NCI-H2081 treated with DMSO at 0.1 percent for 48 hours (cell line): ENCODE measurements at regions not wholly inside any gene's neighbourhood (a gene's known extent, or its start where the extent isn't known, plus 50 kb on each side); places are given as distances from the start of the nearest gene placed in this dataset.

Experiments
- DNase-seq: peaks from one replicate; lab custom pipeline; 2025; lab: John Stamatoyannopoulos, UW

GRCh38 chr14:53896726-53897125 lies 59.9 kb downstream of the BMP4 start:
- DNase-seq, result no peak

- no peak for DNase-seq
Measured at GRCh38 chr14:53894456-53894855, 62.2 kb downstream of the BMP4 start.

- DNase-seq, result no peak
Measured at GRCh38 chr14:53893374-53893773, 63.3 kb downstream of the BMP4 start.

DNA sequence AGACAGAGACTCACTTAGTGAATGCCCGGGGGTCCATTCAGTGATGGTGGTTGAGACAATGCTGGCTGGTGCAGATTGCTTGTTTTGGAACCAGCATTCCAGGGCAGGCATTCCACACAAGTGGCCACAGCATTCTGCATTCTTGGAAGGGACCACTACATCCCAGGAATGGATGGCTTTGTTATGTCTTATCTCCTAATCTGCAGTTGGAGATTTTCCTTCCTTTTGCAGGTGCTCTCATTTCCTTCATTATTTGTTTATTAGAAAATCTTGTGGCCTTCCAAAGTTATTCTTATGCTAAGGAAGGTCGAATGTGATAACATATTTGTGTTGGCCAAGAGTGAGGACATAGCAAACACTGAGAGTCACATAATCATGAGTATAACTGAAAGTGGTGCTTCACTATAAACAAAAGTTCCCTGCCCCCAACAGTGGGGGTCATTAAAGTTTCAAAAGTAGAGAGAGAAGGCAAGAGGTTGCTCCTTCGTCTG lies 66.0 kb downstream of the BMP4 start:
- DNase-seq, result no peak

- no peak for DNase-seq
Measured at GRCh38 chr14:53888535-53889386, 67.9 kb downstream of the BMP4 start.

- DNase-seq, result no peak
Measured at GRCh38 chr14:53885136-53885640, 71.4 kb downstream of the BMP4 start.

DNA sequence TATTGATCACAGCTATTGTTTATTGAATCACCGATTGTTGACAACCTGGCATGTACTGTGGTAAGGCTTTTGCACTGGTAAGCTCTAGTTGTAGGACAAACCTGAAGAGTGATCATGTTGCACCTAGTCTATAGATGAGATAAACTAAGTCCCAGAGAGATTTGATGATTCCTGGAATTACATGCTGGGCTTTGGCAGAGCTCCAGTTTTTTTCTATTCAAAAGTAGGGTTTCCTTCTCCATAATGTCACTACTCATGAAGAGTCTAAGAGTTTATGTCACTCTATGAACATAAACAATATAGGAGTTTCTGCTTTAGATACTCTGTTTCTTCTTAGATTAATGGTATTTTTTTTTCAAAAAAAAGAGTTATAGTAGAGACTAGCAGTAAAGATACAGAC lies 72.0 kb downstream of the BMP4 start:
- DNase-seq, result no peak

- DNase-seq, result no peak
Measured at GRCh38 chr14:53883739-53884138, 72.9 kb downstream of the BMP4 start.

- no peak for DNase-seq
Measured at GRCh38 chr14:53882684-53883083, 73.9 kb downstream of the BMP4 start.

- no peak for DNase-seq
Measured at GRCh38 chr14:53881921-53882320, 74.7 kb downstream of the BMP4 start.

- no peak for DNase-seq
Measured at GRCh38 chr14:53881161-53881871, 75.3 kb downstream of the BMP4 start.

DNA sequence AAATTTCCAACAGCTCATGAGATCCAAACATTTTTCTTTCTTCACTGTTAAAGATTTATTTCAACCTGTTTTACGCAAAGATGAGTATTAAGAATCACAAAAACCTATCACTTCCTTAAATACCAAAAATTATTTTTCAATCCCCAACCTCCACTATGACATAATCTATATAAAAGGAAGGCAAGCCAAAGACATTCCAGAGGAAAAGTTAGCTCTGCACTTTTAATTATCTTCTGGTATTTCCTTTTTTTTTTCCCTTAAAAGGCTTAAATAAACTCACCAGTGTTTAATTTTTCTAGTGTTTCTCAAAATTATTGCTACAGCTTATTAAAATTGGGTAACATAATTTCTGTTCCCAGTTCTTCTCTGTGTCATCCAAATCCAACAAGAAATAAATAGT lies 75.9 kb downstream of the BMP4 start:
- DNase-seq, result no peak

DNA sequence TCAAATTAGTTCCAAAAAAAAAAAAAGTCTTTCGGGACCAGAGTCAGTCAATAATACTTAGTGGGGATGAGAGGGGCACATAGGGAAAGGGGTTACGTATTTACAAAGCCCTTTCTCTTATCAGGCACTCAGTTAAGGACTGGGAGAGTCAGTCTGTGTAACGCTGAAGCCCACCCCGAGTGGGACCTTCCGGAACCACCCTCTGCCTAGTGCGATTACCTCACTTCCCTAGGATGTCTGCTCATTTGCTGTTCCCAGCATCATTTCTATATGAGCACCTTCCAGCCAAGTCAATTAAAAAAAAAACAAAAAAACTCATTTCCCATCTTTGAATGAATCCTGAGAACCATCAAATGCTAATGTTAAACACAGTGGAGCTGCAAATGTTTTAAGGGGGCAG lies 76.9 kb downstream of the BMP4 start:
- no peak for DNase-seq

DNA sequence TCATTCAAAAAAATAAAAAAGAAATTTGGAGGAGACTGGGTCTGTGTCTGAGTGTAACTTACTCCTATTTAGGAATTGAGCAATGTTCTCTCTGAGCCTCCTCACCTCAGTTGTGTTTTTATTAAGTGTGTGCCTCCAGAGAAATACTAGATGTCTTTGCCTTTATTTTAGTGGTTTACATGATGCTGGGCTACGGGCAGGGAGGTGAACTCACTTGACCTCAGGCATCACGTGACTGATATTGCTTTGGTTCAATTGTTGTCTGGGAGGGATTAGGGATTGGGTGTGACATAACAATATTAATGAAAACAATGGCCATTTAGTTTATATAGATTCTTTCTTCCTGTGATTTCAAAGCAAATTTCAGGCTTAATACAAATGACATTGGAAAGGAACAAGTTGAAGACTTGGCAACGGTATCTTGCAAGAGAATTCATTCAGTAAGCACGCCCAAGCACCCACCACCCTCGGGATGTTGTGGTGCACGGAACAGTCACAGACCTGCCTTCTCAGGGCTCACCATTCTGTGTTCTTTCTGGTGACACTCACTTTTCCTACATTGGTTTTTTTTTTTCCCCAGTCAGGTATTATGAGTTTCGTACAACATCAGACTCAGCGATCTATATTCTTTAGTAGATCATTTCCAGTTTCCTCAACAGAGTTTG lies 77.5 kb downstream of the BMP4 start:
- no peak for DNase-seq

DNA sequence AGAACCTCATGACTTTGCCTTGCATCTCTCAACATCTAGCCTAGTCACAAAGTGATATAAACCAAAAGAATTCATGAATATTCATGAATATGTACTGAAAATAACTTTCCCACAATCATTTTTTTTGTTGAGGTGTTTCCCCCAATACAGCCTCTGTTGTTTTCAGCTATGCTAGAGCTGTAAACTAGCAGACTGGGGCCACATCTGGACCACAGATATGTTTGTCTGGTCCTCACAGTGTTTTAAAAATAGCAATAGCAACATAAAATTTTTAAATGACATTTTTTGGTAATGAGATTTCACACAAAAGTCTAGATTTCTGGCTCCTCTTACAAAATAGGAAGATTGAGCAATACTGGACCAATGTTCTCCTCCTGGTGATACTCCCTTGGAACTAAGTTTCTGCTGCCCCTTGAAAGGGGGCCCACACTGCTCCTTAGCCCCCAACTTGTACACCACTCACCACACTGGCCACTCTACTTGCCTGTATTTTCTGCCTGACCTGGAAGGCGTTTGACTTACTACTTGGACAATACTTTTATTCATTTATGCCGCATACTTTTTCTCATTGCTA lies 81.2 kb downstream of the BMP4 start:
- no peak for DNase-seq

DNA sequence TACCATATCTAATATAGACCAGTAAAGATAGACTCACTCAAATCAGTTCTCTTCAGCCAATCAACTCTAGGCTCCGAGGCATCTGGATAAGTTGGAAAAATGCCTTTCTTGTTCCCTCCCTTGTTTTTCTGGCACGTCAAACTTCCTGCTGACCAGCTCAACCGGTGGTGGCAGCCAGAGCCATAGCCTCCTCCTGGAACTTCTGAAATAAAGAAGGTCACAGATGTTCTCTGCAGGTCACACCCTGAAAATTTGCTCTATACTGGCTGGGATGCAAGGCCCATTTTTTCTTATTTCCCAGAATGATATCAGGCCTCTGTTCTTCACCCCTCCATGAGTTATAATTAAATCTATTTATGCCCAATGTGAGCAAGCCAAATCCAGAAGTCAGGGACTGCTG lies 81.9 kb downstream of the BMP4 start:
- DNase-seq, result no peak

DNA sequence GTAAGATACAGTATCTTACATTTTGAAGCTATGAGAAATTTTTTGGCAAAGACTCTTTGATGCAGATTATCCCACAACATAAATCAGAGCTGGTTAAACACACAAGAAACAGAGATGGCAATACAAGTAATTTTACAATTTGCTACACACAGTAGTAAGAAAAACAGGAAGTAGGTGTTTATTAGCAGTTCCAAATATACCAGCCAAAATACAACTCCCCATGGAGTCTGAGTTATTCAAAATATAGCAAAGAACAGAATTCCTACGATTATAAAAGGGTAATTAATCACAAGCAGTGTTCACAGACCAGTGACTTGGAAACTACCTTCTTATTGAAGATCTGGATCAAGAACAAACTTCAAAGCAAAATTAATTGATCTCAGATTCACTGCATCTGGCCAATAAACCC lies 83.9 kb downstream of the BMP4 start:
- no peak for DNase-seq

DNA sequence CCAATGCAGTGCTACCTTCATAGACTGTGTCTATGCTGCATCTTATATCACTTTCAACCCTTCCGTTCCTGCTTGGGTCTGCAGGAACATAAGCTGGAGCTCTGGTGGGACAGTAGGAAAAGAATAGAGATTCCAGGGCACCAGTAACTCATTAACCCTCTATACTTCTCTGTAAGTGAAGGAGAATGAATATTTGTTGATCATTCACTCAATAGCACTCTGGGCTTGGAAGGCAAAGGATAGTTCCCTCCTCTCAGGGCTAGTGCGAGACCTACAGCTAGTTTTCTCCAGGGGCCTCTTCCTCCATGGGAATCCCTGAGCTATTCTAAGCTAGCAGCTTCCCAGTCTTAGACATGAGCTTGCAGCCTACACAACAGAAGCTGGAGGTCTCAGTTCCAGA lies 84.7 kb downstream of the BMP4 start:
- DNase-seq, result no peak

DNA sequence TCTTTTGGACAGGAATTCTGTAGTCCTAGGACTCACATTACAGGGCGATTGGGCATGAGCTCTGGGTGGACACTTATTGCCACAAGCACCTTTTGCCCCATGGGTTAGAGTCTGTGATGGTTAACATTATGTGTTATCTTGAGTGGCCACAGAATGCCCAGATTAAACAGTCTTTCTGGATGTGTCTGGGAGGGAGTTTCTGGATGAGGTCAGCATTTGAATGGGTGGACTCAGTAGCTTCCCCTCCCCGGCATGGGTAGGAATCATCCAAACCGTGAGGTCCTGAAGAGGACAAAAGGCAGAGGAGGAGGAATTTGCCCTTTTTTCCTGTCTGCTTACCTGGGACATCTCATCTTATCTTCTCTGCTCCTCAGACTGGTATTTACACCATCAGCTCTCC lies 85.6 kb downstream of the BMP4 start:
- DNase-seq, result no peak

GRCh38 chr14:53865711-53866110 lies 90.9 kb downstream of the BMP4 start:
- no peak for DNase-seq

DNA sequence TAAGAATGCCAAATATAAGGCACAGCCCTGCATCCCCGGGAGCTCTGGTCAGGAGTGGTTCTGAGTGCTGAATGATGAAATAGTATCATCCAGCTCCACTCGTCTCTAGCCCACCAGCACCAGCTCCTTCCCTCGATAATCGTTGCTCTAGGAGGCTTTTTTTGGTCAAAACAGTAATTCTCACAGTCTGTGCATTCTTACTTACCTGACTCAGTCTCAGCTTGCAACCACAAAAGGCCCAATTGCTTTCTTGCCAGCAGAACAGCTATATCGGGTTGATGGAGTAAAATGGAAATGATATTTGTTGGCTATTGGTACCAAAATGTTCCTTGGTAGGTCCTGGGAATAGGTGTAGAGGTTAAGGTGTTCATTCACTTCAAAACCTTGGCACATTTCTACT lies 94.8 kb downstream of the BMP4 start:
- DNase-seq, result no peak

DNA sequence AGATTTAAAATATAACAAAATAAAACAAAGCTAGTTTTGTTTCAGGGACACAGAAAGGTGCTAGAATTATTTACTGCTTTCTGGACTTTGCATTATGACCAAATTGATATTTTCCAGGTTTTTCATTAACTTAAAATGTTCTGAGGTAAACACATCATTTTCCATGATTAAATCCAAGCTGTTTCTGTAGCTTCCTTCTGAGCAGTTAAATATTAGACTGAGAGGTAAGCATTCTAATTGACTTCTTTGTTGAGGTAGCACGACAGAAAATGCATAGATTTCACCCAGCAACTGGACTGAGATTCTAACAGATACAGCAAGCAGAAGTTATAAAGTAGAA lies 98.3 kb downstream of the BMP4 start:
- DNase-seq, result no peak
